HepG2 (cell line): ENCODE measurements at regions not wholly inside any gene's neighbourhood (a gene's known extent, or its start where the extent isn't known, plus 50 kb on each side); places are given as distances from the start of the nearest gene placed in this dataset.

ENCODE experiments used
- ATAC-seq: fragments of 200-7000 bp; cut with Tn5 transposase; 3 replicates; pipeline ENCODE4 v1.9.1; 2020; ENCODE audit warnings: mild to moderate bottlenecking, moderate library complexity
- BruUV-seq: library from RNA; stranded (reverse); fragments of 400-500 nt; replicated peaks from 2 replicates; lab custom pipeline; 2021; lab: Mats Ljungman, UMichigan
- CTCF ChIA-PET: fragments of 300-600 bp; formaldehyde crosslinking; extraction: SDS; loops from one replicate; lab custom pipeline; 2021; ENCODE audit warnings: low total read pairs, inconsistent platforms, low intra/inter-chr PET ratio; lab: Yijun Ruan, JAX
- POLR2A ChIA-PET: fragments of 350-600 bp; sonication (Branson Sonifier 250); formaldehyde crosslinking; loops from one replicate; lab custom pipeline; 2020; ENCODE audit warnings: antibody characterized with exemption, inconsistent platforms; lab: Yijun Ruan, JAX
- DNase-seq: peaks from one replicate; pipeline ENCODE4 v3.0.0-alpha.2; 2015; ENCODE audit warnings: low spot score
- FAIRE-seq: peaks from 3 replicates; lab custom pipeline; 2011; peaks lifted over from hg19 to GRCh38; lab: Jason Lieb, UNC
- H2AFZ ChIP-seq: one replicate; pipeline ENCODE4 v1.6.1; 2011; ENCODE audit warnings: low read length, inconsistent platforms
- H3K27ac ChIP-seq: fragments of 300-600 bp; 3 replicates; pipeline ENCODE4 v1.8.0; 2011; ENCODE audit warnings: mixed run types, mild to moderate bottlenecking, mixed read lengths, low read length, inconsistent platforms; ENCODE audit not compliant: insufficient read depth; ENCODE audit errors: extremely low read length
- H3K27me3 ChIP-seq, 2 experiments: fragments of 200-600 bp in 1 of 2; 2 replicates in 1 of 2; 3 replicates in 1 of 2; pipeline versions ENCODE4 v1.6.0 to v1.8.0; 2011; ENCODE audit warnings: low read length in 2 of 2, mild to moderate bottlenecking in 2 of 2, moderate library complexity in 2 of 2, inconsistent platforms in 1 of 2; ENCODE audit not compliant: insufficient read depth in 2 of 2, control insufficient read depth in 1 of 2
- H3K36me3 ChIP-seq, 2 experiments: fragments of 200-600 bp in 1 of 2; replicated peaks in 1 of 2; 2 replicates in 1 of 2; 3 replicates in 1 of 2; pipeline versions ENCODE4 v1.5.1 to v1.8.0; 2011; ENCODE audit warnings: low read length in 2 of 2, inconsistent platforms in 1 of 2; ENCODE audit not compliant: insufficient read depth in 2 of 2, control insufficient read depth in 1 of 2
- H3K4me1 ChIP-seq: 2 replicates; pipeline ENCODE4 v1.5.1; 2012; ENCODE audit warnings: low read length, inconsistent platforms; ENCODE audit not compliant: insufficient read depth
- H3K4me2 ChIP-seq: 2 replicates; pipeline ENCODE4 v1.6.0; 2011; ENCODE audit warnings: low read depth, low read length, inconsistent platforms
- H3K4me3 ChIP-seq, 3 experiments: fragments of 200-600 bp in 1 of 3; sonication (generic), shearing (Covaris generic) in 1 of 3; replicated peaks in 1 of 3; 2 replicates each; pipeline ENCODE4 v1.5.1; 2011 to 2016; ENCODE audit warnings: low read length in 3 of 3, inconsistent platforms in 2 of 3, low read depth in 2 of 3, mild to moderate bottlenecking in 2 of 3, control low read depth in 1 of 3, mixed read lengths in 1 of 3; ENCODE audit not compliant: insufficient read depth in 1 of 3
- H3K79me2 ChIP-seq: one replicate; pipeline ENCODE4 v1.6.1; 2011; ENCODE audit warnings: low read length, inconsistent platforms; ENCODE audit not compliant: insufficient read depth
- H3K9ac ChIP-seq: 2 replicates; pipeline ENCODE4 v1.6.0; 2011; ENCODE audit warnings: mild to moderate bottlenecking, low read depth, low read length, inconsistent platforms; ENCODE audit not compliant: insufficient read depth
- H3K9me3 ChIP-seq: 2 replicates; pipeline ENCODE4 v1.5.1; 2012; ENCODE audit warnings: mild to moderate bottlenecking, low read length
- H4K20me1 ChIP-seq: 2 replicates; pipeline ENCODE4 v1.6.0; 2011; ENCODE audit warnings: inconsistent platforms, mild to moderate bottlenecking, low read length, moderate library complexity; ENCODE audit not compliant: insufficient read depth
- DMAP1 ChIP-seq: IDR thresholded peaks from 2 replicates; pipeline ENCODE4 v1.6.1; 2016
- JARID2 ChIP-seq: sonication (generic); formaldehyde crosslinking; IDR thresholded peaks from 2 replicates; pipeline ENCODE4 v1.8.1; 2023; ENCODE audit warnings: missing genetic modification reagents, inconsistent platforms; ENCODE audit not compliant: insufficient replicate concordance
- MNT ChIP-seq: fragments of 450-650 bp; IDR thresholded peaks from 2 replicates; pipeline ENCODE4 v1.6.1; 2016
- NFATC3 ChIP-seq: sonication (generic); formaldehyde crosslinking; IDR thresholded peaks from 2 replicates; pipeline ENCODE4 v1.5.1; 2020; ENCODE audit warnings: mild to moderate bottlenecking, missing genetic modification reagents
- NR1H2 ChIP-seq: sonication (generic); formaldehyde crosslinking; IDR thresholded peaks from 2 replicates; pipeline ENCODE4 v1.8.1; 2022; ENCODE audit warnings: low read depth, missing genetic modification reagents, borderline replicate concordance
- POGK ChIP-seq: sonication (generic); formaldehyde crosslinking; conservative IDR thresholded peaks from 2 replicates; pipeline ENCODE4 v1.8.0; 2022; ENCODE audit warnings: mild to moderate bottlenecking, moderate library complexity, missing genetic modification reagents
- SMC3 ChIP-seq: IDR thresholded peaks from 2 replicates; pipeline ENCODE4 v1.6.1; 2011; ENCODE audit warnings: low read length, improper control_type of control experiment
- ZNF580 ChIP-seq: IDR thresholded peaks from 2 replicates; pipeline ENCODE4 v1.6.1; 2016; ENCODE audit warnings: low read depth, borderline replicate concordance
- ZNF644 ChIP-seq: IDR thresholded peaks from 2 replicates; pipeline ENCODE4 v1.6.1; 2016; ENCODE audit warnings: low read depth
- WGBS: methylation state at CpG from one replicate; pipeline ENCODE4 v1.1.6; 2017; ENCODE audit warnings: low lambda C conversion rate; 5-methylcytosine and 5-hydroxymethylcytosine counted together
- in situ Hi-C: cut with HindIII; loops from 2 replicates; pipeline ENCODE4 v1.10.0; 2017; ENCODE audit warnings: low pct_unique_long_range_greater_than_20kb; ENCODE audit not compliant: extremely low pct_ligation_motif_present
- intact Hi-C: fragments of 100-400 bp; cut with micrococcal nuclease; formaldehyde crosslinking; loops from one replicate; pipeline ENCODE4 v1.10.0; 2022; ENCODE audit not compliant: unreplicated experiment

GRCh38 chr18:27541293-27541692, 356.2 kb upstream of the CHST9 start:
- FAIRE-seq: no peak
- H3K4me3 ChIP-seq: no peak overlapping the region
- TF ChIP-seq DMAP1 (no peak), NFATC3 (CRISPR knock-in tag) (no peak), SMC3 (no peak), NR1H2 (CRISPR knock-in tag) (no peak), POGK (CRISPR knock-in tag) (no peak), MNT (no peak), JARID2 (no peak), ZNF644 (CRISPR knock-in tag) (no peak), ZNF580 (CRISPR knock-in tag) (no peak)
- H3K27ac ChIP-seq: no peak overlapping the region
- no peaks in the 10 kb centered on the region for H3K4me1 ChIP-seq
- no peaks in the 10 kb centered on the region for H4K20me1 ChIP-seq
- CTCF ChIA-PET: no interaction called here
- no peaks in the 10 kb centered on the region for H3K27me3 ChIP-seq
- no peaks in the 10 kb centered on the region for H3K79me2 ChIP-seq
- DNase-seq: no peak
- H3K9ac ChIP-seq: no peak overlapping the region
- intact Hi-C loops (no loop called here), in situ Hi-C loops (no loop called here)
- WGBS: 36% methylated on average over 3 of the region's 3 CpGs
- POLR2A ChIA-PET: no interaction called here
- H3K36me3 ChIP-seq: no peaks in the 10 kb centered on the region
- no peak for ATAC-seq
- no peak overlapping the region for H2AFZ ChIP-seq
- no peaks in the 10 kb centered on the region for H3K9me3 ChIP-seq
- BruUV-seq: no TSS peak
- no peak overlapping the region for H3K4me2 ChIP-seq
